ENCODE measurements at regions not wholly inside any gene's neighbourhood (a gene's known extent, or its start where the extent isn't known, plus 50 kb on each side); places are given as distances from the start of the nearest gene placed in this dataset.

DNA sequence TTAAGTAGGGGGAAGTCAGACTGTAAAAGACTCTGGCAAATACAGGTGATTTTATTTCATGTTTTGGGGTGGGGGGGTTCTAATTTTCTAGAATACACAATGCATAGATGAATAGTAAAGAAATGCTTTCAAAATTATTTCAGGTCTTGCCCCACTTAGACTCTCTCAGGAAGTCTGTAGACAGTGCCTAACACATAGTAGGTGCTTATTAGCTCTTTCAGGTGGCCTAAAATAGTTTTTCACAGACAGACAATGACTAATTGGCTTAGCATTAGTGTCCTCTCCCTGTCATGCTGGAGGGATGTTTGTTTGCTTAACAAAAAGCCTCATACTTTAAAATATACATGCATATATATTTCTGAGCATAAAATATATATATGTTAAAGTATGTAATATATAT is 366.0 kb downstream of the SOX9 start:
- no peak overlapping the region for H3K27ac ChIP-seq
- no peaks in the 10 kb centered on the region for H3K9me3 ChIP-seq
- intact Hi-C loops (cut with DNase I): no loop called here
- H3K36me3 ChIP-seq: no peaks in the 10 kb centered on the region
- no peak for DNase-seq (ENCODE audit: extremely low spot score in 2 of 2)
- H3K4me3 ChIP-seq: no peak overlapping the region
- TF ChIP-seq, protein P1, sequence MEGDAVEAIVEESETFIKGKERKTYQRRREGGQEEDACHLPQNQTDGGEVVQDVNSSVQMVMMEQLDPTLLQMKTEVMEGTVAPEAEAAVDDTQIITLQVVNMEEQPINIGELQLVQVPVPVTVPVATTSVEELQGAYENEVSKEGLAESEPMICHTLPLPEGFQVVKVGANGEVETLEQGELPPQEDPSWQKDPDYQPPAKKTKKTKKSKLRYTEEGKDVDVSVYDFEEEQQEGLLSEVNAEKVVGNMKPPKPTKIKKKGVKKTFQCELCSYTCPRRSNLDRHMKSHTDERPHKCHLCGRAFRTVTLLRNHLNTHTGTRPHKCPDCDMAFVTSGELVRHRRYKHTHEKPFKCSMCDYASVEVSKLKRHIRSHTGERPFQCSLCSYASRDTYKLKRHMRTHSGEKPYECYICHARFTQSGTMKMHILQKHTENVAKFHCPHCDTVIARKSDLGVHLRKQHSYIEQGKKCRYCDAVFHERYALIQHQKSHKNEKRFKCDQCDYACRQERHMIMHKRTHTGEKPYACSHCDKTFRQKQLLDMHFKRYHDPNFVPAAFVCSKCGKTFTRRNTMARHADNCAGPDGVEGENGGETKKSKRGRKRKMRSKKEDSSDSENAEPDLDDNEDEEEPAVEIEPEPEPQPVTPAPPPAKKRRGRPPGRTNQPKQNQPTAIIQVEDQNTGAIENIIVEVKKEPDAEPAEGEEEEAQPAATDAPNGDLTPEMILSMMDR (IDR thresholded peaks at IDR 0.05): no peak
- TF ChIP-seq POLR2AphosphoS5 (IDR thresholded peaks at IDR 0.05; ENCODE audit: insufficient read depth in 1 of 2, low read depth in 1 of 2) (no peak), POLR2A (IDR thresholded peaks at IDR 0.05) (no peak)
- no peaks in the 10 kb centered on the region for H3K4me1 ChIP-seq
- H3K27me3 ChIP-seq: no peaks in the 10 kb centered on the region

DNA sequence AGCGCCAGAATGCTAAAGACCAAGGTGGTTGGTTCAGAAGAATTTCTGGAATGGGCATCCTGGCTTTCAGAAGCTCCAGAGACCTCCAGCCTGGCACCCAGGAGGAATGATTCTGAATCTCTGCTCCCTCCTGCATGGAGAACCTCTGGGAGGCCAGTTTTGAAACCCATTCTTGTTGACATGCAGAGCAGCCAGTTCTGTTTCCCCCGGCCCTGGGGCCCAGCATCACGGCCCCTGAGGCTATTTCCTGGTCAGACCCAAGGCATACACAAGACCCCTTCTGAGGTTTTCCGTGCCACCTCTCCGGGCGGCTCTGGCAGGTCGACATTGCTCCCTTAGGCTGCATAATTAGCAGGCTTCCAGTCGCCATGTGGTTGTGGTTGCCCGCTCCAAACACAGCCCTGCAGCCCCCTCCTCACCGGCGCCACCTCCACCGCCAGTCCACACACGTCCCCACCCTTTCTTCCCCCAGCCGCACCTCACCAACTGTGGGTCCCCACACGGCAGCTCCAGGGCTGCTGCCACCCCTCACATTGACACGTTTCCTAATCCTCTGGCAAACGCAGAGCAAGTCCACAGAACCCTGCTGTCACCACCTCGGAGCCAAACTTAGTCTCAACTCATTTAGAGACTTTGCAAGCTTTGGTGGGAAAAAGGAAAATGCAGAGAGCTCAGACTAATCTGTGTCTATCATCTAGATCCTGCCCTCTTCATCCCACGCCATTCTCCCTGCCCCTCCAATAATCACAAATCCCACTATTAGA is 367.1 kb downstream of the SOX9 start:
- no peaks in the 10 kb centered on the region for H3K9me3 ChIP-seq
- TF ChIP-seq POLR2AphosphoS5 (IDR thresholded peaks at IDR 0.05; ENCODE audit: insufficient read depth in 1 of 2, low read depth in 1 of 2) (no peak), POLR2A (IDR thresholded peaks at IDR 0.05) (no peak)
- TF ChIP-seq, protein P1 (IDR thresholded peaks at IDR 0.05): no peak
- H3K4me3 ChIP-seq: no peak overlapping the region
- intact Hi-C loops (cut with DNase I): no loop called here
- no peak for DNase-seq (ENCODE audit: extremely low spot score in 2 of 2)
- no peaks in the 10 kb centered on the region for H3K27me3 ChIP-seq
- no peaks in the 10 kb centered on the region for H3K36me3 ChIP-seq
- no peak overlapping the region for H3K27ac ChIP-seq
- H3K4me1 ChIP-seq: no peaks in the 10 kb centered on the region

DNA sequence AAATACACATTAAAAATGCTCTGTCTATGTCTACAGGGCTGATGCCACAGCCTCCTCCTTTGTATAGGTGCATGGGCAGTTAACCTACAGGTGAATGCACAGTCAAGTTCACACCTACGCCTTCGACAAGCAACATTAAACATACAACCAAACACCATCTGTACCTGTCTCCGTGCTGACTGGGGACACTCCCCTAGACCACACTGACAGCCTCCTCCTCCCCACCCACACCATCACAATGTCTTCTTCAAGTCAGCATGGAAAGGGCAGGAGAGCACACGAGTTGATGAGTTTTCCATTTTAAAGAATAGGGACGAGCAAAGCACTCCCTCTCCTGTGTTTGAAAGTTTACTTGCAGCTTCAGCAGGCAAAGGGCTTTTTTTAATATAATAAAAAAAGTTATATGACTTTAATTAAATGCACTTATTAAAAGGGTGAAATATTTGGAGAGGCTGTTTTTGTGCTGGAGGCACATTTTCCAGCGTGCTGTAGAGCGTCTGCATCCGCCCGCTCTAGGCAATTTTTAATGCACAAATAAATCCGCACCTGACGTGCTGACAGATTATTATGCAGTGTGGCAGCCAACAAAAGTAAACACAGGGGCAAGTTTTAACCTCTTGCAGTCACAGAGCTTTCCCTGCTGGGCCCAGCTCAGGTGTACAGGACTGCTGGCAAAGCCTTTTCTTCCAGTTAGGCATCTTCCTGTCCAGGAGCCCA is 367.9 kb downstream of the SOX9 start:
- DNase-seq (ENCODE audit: extremely low spot score in 2 of 2): no peak
- H3K27ac ChIP-seq: no peak overlapping the region

DNA sequence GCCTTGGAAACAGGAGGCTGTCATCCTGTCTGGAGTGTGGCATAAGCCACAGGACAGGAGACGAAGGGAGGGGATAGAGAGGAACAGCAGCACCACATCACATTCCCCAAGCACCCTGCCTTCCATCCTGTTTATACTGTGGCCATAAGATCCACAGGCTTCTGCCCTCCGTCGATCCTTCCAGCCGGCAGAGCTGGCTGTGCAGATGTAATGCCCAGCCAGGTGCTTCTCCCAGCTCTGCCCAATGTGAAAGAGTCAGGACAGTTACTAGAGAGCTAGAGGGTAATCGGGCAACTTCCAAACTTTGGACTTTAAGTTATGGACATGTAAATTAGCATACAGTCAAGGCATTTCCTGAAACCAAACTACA is 368.4 kb downstream of the SOX9 start:
- TF ChIP-seq POLR2AphosphoS5 (IDR thresholded peaks at IDR 0.05; ENCODE audit: insufficient read depth in 1 of 2, low read depth in 1 of 2) (no peak), POLR2A (IDR thresholded peaks at IDR 0.05) (no peak)
- TF ChIP-seq, protein P1 (IDR thresholded peaks at IDR 0.05): no peak
- Histone ChIP-seq H3K4me3 (no peak overlapping the region), H3K4me1 (no peaks in the 10 kb centered on the region), H3K9me3 (no peaks in the 10 kb centered on the region), H3K27ac (no peak overlapping the region), H3K27me3 (no peaks in the 10 kb centered on the region), H3K36me3 (no peaks in the 10 kb centered on the region)
- no peak for DNase-seq (ENCODE audit: extremely low spot score in 2 of 2)
- intact Hi-C loops (cut with DNase I): no loop called here

More for the DNA sequence above, 367.9 kb downstream of the SOX9 start:
- H3K9me3 ChIP-seq: no peaks in the 10 kb centered on the region
- H3K4me1 ChIP-seq: no peaks in the 10 kb centered on the region
- no peak overlapping the region for H3K4me3 ChIP-seq
- intact Hi-C loops (cut with DNase I): no loop called here
- TF ChIP-seq POLR2AphosphoS5 (IDR thresholded peaks at IDR 0.05; ENCODE audit: insufficient read depth in 1 of 2, low read depth in 1 of 2) (no peak), POLR2A (IDR thresholded peaks at IDR 0.05) (no peak)
- TF ChIP-seq, protein P1 (IDR thresholded peaks at IDR 0.05): no peak
- no peaks in the 10 kb centered on the region for H3K27me3 ChIP-seq
- H3K36me3 ChIP-seq: no peaks in the 10 kb centered on the region

DNA sequence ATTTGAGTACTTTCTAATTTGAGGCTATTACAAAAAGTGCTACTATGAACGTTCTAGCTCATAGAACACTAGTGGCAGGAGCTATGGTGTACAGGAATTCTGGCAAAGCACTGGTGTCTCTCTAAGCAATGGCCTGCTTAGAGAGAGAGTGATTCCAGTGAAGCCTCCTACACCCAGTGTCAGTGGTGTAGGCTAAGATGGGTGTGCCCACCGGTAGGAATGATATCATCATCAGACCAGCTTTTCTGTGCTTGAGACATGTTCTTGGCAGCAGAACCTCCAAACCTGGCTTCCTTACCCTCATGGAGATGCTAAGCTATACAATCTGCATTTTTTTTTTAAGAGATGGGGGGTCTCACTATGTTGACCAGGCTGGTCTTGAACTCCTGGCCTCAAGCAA is 370.3 kb downstream of the SOX9 start:
- Histone ChIP-seq H3K36me3 (no peaks in the 10 kb centered on the region), H3K27ac (no peak overlapping the region), H3K9me3 (no peaks in the 10 kb centered on the region), H3K4me3 (no peak overlapping the region), H3K27me3 (no peaks in the 10 kb centered on the region), H3K4me1 (no peaks in the 10 kb centered on the region)
- no peak for DNase-seq (ENCODE audit: extremely low spot score in 2 of 2)
- intact Hi-C loops (cut with DNase I): no loop called here
- TF ChIP-seq POLR2AphosphoS5 (IDR thresholded peaks at IDR 0.05; ENCODE audit: insufficient read depth in 1 of 2, low read depth in 1 of 2) (no peak), POLR2A (IDR thresholded peaks at IDR 0.05) (no peak)
- TF ChIP-seq, protein P1 (IDR thresholded peaks at IDR 0.05): no peak

Measured in vagina (tissue), 2 donors.